ENCODE measurements at regions not wholly inside any gene's neighbourhood (a gene's known extent, or its start where the extent isn't known, plus 50 kb on each side); places are given as distances from the start of the nearest gene placed in this dataset.
"Not testable (repeated sequence)": the region's sequence is repeated elsewhere in the genome, so short reads cannot be mapped to it uniquely, and the experiment has no call there.

GRCh38 chr5:71822065-71822464 is 103.0 kb downstream of the CARTPT start:
- not testable (repeated sequence) for DNase-seq

GRCh38 chr5:71825992-71826391 is 106.9 kb downstream of the CARTPT start:
- no peak for DNase-seq

- DNase-seq: no peak
Observed at GRCh38 chr5:71828291-71829040, 109.4 kb downstream of the CARTPT start.

- DNase-seq: no peak
Observed at GRCh38 chr5:71829206-71829605, 110.1 kb downstream of the CARTPT start.

DNA sequence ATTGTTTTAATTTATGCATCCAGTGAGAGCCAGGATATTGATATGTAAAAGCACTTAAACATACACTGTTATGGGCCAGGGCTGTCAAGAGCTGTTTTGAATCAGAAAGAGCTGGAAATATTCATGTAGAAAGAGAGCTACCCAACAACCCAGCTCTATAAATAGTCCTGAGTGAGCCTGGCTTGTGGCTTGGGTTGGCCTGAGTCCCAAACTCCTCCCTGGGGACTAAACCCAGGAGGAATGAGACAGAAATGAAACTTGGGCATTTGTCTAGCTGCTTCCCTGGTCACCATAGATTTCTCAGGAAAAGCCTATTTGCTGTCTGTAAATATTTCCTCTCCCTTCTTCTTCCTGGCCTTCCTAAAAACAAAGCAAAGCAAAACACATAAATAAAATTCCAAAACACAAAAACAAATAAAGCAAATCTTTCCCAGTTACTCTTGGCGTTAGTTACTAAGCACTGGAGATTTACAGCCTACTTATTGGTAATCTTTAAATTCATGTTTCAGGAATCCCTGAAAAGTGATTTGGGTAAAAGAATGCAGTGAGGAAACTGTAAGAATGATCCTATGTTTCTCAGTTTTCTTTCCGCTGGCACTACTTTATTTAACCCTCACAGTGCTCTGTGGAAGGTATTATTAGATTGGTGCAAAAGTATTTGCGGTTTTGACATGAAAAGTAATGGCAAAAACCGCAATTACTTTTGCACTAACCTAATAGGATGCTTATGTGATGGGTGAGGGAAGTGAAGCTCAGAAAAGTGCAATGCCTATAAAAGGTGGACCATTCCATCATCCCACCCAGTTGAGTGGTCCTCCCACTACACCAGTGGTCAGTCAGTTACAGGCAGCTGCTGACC is 111.8 kb downstream of the CARTPT start:
- DNase-seq: no peak

DNA sequence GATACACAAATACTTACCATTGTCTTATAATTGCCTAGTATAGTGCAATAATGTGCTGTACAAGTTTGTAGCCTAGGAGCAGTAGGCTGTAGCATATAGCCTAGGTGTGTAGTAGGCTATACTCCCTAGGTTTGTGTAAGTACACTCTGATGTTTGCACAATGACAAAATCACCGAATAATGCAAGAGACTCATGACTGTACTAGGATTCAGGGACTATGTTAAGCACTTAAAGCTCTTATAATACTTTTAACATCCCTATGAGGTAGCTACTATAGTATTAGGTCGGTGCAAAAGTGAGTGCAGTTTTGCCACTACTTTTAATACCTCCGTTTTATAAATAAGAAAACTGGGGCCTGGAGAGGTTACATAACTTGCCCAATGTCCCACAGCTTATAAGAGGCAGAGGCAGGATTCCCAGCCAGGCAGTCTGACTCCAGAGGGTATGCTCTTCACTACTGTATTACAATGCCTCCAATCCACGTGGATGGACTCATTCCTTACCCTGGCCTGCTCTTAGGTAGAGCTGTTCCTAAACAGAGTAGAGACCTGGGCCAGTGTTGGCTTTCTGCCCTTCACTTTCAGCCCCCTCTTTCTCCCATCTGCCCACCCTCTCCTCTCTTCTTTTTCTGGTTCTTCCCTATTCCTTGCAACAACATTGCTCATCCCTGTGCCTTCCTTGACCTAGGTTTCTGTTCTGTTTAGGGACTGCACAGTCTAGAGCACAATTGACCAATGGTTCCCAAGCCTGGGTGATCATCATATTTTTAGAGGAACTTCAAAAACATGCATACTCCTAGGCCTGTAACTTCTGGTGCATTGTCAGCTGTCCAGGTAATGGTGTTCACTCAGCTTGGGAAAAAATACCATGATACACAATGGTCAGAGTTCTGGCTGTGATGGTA is 114.0 kb downstream of the CARTPT start:
- DNase-seq: no peak

DNA sequence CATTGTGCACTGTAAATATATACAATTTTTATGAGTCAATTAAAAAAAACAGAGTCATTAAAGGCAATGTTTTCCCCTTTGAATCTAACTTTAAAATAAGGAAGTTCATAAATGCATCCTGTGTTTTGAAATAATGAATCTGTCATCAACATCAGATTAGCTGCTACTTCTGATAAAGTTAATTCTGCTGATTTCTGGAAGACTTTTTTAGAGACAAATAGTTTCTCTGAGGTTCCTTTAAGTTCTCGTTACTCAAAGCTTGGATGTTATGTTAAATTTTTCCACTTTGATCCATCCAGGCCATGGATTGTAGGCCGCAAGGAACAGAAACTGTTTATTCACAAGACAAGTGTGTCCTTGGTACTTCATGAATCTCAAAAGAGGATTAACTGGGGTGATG is 115.5 kb downstream of the CARTPT start:
- no peak for DNase-seq

- DNase-seq: no peak
Observed at GRCh38 chr5:71836084-71836483, 117.0 kb downstream of the CARTPT start.

GRCh38 chr5:71836559-71837112 is 117.6 kb downstream of the CARTPT start:
- no peak for DNase-seq

DNA sequence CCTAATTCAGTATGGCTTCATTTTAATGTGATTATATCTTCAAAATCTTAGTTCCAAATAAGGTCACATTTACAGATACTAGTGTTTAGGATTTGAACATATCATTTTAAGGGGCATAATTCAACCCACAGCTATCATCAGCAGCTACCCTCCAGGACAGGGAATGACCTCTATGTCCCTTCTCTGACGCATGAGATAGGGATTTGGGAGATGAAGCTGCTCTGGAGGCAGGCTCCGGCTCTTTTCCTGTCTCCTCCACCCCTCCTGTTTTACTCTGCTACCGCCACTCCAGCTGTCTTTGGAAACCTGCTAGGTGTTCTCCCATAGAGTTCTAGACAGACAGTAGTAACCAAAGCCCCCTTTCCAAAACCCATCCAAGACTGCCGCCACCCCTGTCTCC is 119.2 kb downstream of the CARTPT start:
- DNase-seq: no peak

- DNase-seq: no peak
Observed at GRCh38 chr5:71839096-71839884, 120.2 kb downstream of the CARTPT start.

DNA sequence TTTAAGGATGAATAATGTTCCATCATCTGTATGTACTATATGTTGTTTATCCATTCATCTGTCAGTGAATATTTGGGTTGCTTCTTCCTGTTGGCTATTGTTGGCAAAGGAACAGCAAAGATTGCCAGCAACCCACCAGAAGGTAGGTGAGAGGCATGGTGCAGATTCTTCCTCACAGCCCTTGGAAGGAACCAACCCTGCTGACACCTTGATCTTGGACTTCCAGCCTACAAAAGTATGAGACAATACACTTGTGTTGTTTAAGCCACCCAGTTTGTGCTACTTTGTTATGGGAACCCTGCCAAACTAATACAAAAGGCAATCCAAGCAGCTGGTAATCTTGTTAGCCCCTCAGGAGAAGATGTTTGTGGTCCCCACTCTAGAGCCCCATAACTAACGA is 122.0 kb downstream of the CARTPT start:
- no peak for DNase-seq

DNA sequence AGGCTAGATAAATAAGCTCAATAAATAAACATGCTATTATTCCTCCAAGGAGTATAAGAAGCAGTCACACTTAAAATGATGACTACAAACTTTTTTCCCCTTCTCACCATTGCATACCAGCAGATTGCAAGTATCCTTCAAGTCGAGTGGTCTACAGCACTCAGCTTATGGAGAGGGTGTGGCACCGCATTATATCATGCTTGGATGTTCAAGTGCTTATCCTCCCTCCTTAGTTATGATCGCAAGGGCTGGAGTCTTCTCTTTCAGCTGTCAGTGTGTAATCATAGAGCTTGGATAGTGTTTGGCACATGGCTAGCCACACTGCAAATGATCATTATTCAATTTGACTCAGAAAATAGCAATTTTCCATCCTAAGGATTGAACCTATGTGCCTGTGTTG is 124.0 kb downstream of the CARTPT start:
- DNase-seq: no peak

- DNase-seq: no peak
Observed at GRCh38 chr5:71844862-71845261, 125.8 kb downstream of the CARTPT start.

DNA sequence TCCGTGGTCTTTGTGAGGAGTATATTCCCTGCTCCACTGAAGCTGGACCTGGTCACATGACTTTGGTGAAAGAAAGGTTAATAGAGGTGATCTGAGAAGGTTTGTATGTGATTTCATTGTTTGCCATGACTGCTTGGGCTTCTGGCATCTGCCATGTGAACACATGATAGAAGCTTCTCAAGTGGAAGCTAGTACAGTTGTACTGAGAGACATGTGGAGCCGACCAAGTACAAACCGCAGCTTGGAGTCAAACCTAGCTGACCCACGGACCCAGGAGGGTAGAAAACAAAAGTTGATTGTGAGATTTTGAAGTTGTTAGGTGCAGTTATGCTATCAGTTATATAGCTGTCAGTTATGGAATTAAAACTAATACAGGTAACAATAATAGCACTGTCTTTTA is 140.4 kb downstream of the CARTPT start:
- no peak for DNase-seq

- no peak for DNase-seq
Observed at GRCh38 chr5:71860048-71860447, 141.0 kb downstream of the CARTPT start.

DNA sequence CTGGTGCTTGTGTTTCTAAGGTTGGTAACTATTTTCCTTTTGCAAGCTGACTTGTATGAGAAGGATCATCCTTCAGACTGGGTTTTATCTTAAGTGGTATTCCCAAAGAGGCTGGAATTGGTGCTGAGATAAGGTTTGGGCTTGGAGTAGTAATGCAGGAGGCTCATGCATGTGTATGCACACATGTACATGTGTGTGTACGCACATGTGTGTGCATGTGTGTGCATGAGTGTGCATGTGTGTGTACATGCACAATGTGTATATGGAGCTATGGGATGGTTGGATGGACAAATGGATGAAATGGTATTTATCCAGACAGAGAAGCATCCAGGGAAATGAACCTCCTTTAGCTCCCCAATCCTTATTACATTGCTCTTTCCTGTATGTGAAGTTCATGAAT is 142.6 kb downstream of the CARTPT start:
- no peak for DNase-seq

GRCh38 chr5:71862087-71862486 is 143.0 kb downstream of the CARTPT start:
- no peak for DNase-seq

- DNase-seq: no peak
Observed at GRCh38 chr5:71862507-71863060, 143.5 kb downstream of the CARTPT start.

DNA sequence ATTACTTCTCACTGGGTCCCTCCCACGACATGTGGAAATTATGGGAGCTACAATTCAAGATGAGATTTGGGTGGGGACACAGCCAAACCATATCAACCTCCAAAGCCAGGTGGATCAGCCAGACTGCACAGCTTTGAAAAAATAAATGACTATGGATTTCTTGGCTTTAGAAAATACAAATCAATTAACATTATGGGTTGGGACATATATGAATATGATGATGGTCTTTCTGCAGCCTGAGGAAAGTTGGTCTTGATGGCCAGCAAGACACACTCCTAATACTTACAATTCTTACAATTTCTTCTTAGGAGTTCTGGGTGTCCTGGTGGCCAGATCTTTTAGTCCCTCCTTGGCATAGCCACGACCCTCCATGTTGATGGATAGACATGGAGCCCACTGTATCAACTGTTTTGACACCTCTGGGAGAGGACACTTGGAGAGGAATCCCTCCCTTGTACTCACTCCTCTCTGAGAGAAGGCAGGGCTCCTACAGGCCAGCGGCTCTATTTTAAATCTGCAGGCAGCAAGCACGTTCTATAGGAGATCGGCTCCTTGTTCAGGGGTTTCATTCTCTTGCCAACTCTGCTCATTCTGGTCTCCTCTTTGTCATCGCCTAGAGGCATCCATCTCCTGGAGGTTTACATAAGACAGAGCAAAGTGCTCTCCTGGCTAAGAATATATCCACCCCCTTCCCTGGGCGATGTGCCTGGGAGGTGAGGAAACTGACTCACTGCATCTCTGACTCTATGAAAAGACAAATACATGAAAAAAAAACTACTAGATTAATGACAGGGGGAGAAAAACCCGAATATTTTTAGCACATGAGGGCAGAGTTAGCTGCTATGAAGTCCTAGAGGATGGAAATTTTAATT is 145.9 kb downstream of the CARTPT start:
- no peak for DNase-seq
